Jurkat, Clone E6-1 (cell line): ENCODE measurements at regions not wholly inside any gene's neighbourhood (a gene's known extent, or its start where the extent isn't known, plus 50 kb on each side); places are given as distances from the start of the nearest gene placed in this dataset.

Experiments
- DNase-seq: peaks from one replicate; pipeline ENCODE4 v3.0.0-alpha.2; 2011; ENCODE audit warnings: low read depth, low spot score
- H3K4me3 ChIP-seq: 2 replicates; pipeline ENCODE4 v1.5.1; 2011; ENCODE audit warnings: mild to moderate bottlenecking, low read length, control low read depth, moderate library complexity

DNA sequence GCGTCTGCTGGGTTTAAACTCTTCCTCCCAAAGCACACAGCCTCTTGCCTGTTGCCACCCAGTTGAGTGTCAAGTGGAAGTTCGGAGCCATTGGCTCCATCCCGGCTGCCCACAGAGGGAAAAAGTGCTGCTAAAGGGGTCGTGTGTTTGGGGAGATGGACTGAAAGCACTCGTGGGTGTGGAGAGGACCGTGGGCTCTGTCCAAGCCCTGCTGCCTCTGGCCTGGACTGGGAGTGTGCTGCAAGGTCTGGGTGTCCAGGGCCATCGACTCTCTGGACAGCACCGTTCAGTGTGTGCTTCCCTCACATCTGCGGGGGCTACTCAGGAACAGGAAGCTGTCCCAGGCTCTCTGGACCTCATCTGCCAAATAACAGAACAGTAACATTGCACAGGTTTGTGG lies 269.3 kb downstream of the DLL1 start:
- no peak for DNase-seq
- H3K4me3 ChIP-seq, result no peak overlapping the region

DNA sequence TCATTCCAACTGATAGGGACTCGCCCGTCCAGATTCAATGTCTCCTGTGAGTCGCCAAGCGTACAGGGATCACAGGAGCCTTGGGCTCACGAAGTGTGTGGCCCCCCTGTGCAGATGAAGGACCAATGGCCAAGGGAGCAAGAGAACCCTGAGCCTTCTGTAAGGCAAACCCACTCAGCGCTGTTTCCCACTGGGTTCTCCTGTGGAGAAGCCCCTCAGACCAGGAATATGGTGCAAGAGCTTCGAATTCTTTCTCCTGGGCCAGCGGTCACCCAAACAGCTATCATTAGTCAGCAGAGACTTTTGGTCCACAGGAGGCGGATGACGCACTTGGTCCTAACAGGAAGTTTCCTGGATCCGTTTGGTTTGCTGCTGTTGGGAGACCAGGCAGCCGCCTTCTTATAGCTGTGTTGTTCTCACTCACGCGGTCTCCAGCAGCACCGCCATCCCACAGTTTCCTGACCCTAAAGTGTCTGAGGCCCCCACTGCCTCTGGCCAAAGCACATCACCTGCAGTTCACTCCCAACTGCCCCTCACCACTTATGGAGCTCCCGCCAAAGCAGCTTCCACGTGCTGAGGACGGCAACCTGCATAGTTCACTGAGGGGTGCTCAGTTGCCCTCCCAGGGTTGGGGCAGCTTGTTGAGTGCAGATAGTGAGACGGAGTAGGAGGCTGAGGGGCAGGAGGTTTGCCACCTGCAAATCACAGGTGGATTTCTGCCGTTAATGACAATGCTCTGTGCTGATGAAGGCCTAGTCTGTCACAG lies 268.6 kb downstream of the ERMARD start:
- DNase-seq, result no peak
- no peak overlapping the region for H3K4me3 ChIP-seq

DNA sequence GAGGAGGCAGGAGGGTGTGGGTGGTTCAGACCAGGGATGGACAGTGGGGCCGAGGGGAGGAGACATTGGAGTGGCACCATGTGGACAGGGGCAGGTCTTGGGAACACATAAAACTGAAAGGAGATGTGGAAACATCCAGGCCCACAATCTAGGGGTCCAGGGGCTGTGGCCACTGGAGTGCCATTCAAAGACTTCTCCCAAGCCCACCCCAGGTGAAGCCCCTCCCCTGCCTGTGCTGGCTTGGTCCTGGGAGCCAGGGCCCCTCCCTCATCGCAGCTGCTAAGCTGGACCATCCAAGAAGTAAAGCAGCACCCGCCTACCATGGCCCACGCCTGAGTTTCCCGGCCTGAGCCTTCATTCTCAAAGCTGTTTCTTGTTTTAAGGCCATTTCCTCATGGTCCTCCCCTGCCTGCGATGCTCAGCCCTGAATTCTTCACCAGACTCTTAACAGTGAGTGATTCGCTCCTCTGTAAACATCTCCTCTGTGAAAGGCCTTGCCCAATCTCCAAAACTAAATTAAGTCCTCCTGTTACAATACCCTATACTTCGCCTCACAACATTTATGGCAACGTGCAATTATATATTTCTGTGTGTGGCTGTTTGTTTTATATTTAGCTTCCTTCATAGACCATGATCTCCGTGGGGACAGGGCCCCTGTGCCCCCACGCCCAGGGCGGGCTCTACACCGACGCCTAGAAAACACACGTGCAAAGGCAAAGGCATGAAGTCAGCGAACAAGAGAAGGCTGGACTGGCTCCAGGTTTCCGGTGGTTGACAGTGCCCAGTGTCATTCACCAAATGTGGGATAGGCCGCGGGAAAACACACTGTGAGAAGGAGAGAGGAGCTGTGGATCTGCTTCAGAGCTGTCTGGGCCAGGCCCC lies 267.8 kb downstream of the ERMARD start:
- no peak overlapping the region for H3K4me3 ChIP-seq
- DNase-seq, result no peak

DNA sequence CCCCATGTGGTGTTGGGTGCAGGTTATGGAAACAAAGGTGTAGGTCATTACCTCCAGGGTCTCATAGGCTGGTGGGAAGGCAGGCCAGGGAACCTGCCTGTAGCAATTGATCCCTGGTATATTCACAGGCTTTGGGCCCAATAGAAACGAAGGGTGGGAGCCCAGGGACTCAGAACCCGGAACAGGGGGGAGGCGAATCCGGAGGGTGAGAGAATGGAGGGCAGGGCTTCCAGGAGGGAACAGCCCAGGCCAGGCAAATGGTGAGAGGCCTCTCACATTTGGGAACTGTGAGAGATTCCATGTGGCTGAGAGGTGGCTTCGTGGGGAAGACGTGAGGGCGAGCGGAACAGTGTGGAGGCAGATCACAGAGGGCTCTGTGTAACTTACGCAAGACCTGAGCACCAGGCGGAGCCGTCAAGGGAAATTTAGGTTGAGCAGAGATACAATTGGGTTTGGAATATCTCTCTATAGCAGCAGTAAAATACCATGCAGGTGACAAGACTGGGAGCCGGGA lies 267.1 kb downstream of the ERMARD start:
- DNase-seq, result no peak
- H3K4me3 ChIP-seq, result no peak overlapping the region

DNA sequence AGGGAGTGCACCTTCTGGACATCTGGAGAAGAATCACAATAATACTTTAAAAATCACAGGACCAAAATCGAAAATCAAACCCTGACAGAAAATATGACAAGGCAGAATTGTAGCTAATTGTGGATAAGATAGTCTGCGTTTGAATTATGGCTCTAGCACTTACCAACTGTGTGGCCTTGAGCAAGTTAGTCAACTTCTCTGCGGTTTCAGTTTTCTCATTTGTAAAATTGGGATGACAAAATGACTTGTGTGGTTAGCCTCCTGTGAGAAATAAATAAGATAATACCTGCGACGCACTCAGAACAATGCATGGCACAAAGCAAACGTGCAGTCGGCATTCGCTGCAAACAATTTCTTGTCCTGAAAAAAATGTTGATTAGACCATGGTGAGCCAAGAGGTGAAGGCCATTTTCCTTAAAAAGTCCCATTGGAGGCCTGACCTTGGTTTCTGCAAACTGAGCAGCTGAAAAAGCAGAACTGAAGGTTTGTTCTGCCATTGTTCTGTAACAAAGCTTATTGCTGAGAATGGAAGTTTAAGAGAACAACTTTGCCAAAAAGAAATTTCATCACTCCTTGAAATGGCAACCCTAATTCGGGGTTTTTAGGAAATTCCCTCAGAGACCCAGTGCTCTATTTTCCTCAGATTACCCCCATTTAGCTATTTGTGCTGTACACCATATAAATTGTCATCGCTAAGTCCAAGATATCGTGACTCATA lies 266.3 kb downstream of the ERMARD start:
- DNase-seq, result no peak

DNA sequence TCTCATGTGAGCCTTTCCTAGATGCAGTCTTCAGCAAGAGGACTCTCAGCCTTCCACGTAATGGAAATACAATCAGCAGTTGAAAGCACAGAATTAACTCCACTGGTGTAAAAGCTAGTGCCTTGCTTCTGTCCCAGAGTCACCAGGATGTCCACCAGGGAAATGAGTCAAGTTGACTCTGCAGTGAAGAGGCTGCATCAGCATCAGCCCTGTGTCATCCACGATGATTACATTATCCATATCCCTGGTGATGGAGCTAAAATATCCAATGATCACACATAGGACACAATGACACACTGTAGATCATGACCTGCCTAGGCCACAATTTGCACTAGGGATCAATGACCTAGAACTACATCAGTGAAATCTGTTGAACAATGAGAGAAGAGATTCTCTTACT lies 262.4 kb downstream of the ERMARD start:
- DNase-seq, result no peak
- no peak overlapping the region for H3K4me3 ChIP-seq

More for the DNA sequence above, 266.3 kb downstream of the ERMARD start:
- no peak overlapping the region for H3K4me3 ChIP-seq

DNA sequence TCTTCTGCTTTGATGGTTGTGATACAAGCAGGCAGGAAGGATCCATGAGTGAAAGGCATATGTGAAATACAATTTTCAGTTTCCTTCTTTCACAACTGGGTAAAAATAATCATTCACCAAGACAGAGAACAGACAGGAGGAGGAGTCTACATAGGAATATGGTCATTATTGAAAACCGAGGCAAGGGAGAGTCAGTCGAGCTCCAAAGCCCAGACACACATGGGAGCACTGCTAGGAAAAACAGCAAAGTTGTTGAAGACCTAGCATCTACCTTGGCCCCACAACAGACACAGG lies 260.6 kb downstream of the ERMARD start:
- no peak overlapping the region for H3K4me3 ChIP-seq
- DNase-seq, result no peak

DNA sequence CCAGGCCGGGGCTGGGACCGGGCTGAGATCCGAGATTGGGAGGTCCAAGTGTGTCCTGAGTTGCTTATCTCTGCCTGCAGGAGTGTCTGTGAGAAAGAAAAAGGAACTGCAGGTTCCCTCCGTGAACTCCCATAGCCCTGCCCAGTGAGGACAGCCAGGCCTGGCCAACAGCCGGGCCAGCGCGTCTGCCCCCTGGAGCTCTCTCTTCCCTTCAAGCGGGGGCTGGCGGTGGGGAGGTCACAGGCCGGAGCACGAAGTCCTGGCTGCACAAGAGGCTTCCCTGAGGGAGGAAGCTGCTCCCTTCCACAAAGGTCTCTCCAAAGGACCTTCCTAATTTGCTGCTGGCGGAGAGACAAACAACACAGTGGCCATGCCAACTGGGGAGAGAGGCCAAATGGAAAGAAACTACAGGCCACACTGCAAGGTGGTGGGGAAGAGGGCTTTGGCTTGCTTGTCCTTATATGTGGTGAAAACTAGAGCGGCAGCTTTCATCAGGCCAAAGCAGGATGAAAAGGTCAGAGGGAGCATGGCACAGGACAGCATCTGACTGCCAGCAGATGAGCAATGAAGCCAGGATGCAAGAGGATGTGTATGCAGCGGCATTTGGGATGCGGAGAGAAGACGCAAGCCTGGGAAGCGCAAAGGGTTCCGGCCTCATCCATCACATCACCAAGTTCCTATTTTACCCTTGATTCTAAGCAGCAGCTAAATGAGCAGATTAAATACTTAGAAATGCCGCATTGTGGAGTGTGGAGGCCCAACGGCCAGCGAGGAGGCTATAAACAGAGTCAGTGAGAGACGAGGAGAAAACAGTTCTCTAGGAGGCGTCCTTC lies 260.0 kb downstream of the ERMARD start:
- H3K4me3 ChIP-seq, result no peak overlapping the region
- DNase-seq, result no peak

DNA sequence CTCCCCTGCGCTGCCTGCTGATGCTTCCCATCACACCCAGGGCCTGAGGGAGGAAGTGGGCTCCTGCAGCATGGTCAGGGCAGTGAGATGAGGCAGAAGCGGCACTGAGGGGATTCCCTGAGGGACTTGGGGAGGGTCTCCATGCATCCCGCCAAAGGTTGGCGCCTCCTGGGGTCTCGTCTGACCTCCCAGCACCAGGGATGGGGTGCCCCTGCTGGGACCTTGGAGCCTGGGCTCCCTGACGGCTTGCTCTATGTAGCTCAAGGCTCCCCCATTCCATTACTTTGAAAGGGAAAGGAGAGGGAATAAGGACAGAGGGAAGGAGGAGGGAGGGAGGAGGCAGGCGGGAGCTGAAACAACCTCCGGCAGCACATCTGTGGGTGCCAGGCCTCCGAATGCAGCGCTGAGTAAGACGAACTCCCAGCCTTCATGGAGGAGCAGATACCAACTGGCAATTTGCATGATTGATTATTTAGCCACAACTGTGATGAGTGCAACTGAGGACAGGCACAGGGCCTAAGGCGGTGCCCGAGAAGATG lies 259.3 kb downstream of the ERMARD start:
- no peak for DNase-seq
- no peak overlapping the region for H3K4me3 ChIP-seq

DNA sequence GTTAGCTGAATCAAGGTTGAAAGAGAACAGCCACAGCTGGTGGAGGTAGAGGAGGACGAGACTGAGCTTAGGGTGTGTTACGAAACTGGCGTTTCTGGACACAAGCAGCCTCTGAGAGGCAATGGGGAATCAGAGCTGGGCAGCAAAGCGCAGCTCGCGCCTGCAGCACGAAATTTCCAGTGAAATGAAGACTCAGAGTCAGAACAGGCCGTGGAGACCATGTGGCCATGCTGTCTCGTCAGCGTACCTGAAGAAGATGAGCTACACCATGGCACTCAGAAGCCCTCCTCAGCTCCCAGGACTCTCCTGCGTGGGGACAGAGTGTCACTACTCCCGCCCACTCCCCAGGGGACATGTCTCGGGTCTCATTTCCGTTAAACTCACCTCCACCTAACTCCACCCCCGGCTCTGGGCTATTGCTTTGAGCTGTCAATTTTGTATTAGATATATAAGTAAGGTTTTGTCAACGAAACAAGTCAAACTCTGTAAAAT lies 256.9 kb downstream of the ERMARD start:
- H3K4me3 ChIP-seq, result no peak overlapping the region
- no peak for DNase-seq

DNA sequence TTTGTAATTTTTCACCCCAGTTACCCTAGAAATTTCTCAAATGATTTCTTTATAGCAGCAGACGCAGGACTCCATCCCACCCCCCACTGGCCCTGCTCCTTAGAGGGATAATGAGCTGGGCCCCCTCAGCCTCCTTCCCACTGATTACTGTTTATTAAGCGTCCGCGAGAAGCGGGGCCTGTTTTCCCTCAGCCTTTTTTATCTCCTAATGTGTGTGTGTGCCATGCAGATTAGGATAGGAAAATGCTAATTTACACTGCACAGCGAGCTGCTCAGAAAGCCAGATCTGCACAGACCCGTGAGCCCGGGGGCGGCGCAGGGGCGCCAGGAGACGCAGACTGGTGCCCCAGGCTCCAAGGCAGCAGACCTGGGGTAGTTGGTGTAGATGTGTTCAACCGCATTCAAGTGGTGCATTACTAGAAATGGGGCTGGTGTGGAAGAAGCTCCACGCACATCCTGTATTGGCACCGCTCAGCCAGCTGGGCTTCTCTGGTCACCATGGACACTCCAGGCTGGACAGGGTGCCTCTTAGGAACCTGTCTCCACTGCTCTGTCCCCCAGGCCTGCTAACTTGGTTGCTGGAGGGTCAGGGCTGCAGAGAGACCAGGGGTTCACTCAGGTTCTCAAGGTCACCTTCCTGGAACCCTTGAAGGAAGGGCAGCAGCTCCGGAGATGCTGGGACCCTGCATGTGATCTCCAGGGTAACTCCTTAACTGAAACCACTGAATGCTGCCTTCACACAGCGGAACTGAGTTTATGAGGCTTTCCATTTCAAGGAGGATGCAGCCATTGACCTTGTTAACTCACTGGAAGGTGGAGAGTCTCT lies 256.3 kb downstream of the ERMARD start:
- no peak for DNase-seq
- no peak overlapping the region for H3K4me3 ChIP-seq

DNA sequence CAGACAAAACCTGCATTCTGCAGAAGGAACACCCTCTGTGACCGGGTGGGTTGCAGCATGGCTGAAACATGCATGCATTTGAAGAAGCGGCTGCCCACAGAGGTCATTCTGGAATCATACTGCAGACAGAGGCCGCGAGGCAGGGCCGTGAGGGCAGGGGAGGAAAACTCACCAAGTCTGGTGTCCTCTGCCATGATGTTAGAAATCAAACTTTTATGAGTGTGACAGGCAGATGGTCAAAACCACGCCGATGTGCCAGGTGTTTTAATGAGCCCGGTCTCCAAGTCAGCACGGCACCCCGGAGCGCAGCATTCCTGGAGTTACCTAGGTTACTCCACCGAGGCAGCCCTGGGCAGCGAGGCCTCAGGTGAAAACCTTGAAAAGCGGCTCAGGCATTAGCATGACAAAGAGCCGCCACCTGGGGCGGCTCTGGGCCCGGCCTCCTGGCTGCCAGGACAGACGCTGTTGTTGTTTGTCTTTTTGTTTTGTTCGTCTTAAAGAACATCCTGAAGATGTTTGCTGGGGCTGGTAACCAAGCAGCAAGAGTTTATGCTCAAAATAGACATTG lies 255.6 kb downstream of the ERMARD start:
- no peak for DNase-seq
- H3K4me3 ChIP-seq, result no peak overlapping the region

DNA sequence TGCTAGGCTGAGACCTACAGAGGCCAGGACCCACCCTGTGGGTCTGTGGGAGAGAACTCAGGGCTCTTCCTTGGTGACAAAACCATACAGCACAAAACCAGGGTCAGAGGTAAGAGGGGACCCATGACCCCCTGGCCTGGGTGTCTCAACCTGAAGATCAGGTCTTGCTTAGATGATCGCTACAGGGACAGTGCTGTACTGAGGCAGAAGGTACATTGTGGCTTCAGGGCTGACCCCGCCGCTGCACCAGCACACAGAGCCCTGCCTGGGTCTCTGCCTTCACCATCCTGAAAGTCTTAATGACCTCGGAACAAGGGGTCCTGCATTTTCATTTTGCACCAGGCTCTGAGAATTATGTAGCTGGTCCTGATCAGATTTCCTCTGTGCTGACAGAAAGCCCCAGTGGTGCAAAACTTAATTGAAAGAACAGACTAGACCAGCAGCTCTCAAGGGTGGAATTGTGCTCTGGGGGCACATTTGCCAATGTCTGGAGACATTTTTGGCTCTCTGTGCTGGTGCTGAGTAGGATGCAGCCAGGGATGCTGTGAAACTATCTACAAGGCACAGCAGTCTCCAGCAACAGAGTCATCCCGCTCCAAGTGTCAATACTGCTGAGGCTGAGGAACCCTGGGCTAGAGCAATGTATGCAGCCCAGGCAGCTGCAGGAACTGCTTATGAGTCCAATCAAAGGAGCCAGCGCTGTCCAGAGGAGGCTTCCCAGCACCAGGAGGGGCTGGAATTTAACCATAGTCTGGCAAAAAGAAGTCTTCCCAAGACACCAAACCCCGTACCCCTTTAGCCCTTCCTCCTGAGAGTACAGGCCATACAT lies 254.9 kb downstream of the ERMARD start:
- no peak overlapping the region for H3K4me3 ChIP-seq
- DNase-seq, result no peak

DNA sequence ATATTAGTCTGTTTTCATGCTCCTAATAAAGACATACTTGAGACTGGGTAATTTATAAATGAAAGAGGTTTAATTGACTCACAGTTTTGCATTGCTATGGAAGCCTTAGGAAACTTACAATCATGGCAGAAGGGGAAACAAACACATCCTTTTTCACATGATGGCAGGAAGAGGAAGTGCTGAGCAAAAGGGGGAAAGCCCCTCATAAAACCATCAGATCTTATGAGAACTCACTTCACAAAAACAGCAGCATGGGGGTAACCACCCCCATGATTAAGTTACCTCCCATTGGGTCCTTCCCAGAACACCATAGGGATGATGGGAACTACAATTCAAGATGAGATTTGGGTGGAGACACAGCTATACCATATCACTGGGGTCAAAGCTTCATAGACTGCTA lies 254.2 kb downstream of the ERMARD start:
- no peak for DNase-seq
- no peak overlapping the region for H3K4me3 ChIP-seq

DNA sequence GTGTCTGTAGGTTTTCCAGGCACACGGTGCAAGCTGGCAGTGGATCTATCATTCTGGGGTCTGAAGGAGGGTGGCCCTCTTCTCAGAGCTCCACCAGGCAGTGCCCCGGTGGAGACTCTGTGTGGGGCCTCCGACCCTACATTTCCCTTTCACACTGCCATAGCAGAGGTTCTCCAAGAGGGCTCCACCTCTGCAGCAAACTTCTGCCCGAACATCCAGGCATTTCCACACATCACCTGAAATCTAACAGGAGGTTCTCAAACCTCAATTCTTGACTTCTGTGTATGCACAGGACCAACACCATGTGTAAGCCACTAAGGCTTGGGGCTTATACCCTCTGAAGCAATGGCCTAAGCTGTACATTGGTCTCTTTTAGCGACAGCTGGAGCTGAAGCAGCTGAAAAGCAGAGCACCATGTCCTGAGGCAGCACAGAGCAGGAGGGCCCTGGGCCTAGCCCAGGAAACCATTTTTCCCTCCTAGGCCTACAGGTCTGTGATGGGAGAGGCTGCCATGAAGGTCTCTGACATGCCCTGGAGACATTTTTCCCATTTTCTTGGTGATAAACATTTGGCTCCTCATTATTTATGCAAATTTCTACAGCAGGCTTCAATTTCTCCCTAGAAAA lies 253.3 kb downstream of the ERMARD start:
- DNase-seq, result peak; percentile 3
- H3K4me3 ChIP-seq, result no peak overlapping the region

DNA sequence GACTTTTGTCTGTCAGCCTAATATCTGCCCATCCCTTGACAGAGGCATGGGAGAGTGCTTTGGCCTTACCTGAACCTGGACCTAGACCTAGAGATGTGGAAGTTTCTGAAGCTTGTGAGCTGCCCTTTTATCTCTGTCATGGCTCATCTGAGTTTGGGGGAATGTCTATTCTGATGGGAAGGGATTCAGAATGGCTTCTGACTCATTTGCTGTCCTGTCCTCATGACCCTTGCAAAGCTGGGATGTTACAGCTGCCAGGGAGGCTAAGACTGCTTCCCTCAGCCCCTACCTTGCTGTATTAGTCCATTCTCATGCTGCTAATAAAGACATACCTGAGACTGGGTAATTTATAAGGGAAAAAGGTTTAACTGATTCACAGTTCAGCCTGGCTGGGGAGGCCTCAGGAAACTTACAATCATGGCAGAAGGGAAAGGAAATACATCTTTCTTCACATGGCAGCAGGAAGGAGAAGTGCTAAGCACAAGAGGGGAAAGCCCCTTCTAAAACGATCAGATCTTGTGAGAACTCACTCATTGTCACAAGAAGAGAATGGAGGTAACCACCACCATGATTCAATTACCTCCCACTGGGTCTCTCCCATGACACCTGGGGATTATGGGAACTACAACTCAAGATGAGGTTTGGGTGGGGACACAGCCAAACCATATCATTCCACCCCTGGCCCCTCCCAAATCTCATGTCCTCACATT lies 252.2 kb downstream of the ERMARD start:
- no peak overlapping the region for H3K4me3 ChIP-seq
- DNase-seq, result no peak
